ENCODE measurements at regions not wholly inside any gene's neighbourhood (a gene's known extent, or its start where the extent isn't known, plus 50 kb on each side); places are given as distances from the start of the nearest gene placed in this dataset.

DNA sequence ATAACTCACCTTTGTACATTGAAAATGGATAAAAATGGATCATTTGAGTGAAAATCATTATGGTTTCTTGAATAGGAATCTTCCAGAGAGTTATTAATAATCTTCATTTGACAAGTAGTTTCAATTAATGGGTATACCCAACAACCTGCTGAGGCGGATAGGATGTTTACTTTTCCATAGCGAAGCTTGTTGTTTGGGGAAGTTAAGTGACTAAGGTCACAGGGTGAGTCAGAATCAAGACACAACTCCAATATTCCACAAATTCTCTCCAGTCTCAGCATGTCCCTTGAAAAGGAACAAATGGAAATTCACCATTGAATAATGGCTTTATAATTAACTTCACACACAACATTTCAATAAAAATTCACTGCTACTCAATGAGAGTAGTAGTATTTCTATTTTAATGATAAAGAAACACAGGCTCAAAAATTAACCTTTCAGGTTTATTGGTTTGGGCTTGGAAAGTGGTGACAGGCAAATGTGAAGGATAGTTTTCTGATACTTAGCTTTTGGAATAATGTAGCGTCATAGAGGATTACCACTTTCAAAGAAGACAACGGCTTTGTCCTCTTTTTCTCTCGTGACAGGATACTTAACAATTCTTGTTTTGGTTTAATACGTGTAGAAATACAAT, 211.3 kb downstream of the GPD2 start:
- no peak overlapping the region for H3K27ac ChIP-seq
- TF ChIP-seq FOXP2 (optimal IDR thresholded peaks at IDR 0.05; ENCODE audit: control extremely low read depth, extremely low read length, insufficient read depth) = no peak
- TF ChIP-seq POLR2AphosphoS5 (IDR thresholded peaks at IDR 0.05; ENCODE audit: borderline replicate concordance, low read depth, low read length) = no peak
- no peak for TF ChIP-seq EZH2 (IDR thresholded peaks at IDR 0.05)

DNA sequence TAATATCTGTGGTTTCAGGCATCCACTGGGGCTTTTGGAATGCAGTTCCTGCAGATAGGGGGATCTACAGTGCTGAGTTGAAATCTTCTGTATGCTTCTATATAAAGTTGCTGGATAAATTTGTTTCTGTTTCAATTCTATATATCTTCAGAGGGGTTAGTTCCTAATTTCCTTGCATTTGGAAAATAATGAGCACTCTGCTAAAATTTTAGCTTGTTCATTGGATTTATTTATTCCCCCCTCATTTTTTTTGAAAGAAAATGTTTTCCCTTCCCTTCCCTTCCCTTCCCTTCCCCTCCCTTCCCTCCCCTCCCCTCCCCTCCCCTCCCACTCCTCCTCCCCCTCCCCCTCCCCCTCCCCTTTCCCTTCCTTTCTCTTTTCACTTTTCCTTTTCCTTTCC, 212.3 kb downstream of the GPD2 start:
- Histone ChIP-seq H3K4me3 (no peak overlapping the region), H3K36me3 (ENCODE audit: insufficient read depth, low read length) (no peaks in the 10 kb centered on the region), H3K9me3 (ENCODE audit: low read depth, low read length) (no peaks in the 10 kb centered on the region), H3K9ac (ENCODE audit: insufficient read length) (no peak overlapping the region), H3K27ac (no peak overlapping the region)
- no peak for DNase-seq (ENCODE audit: low read depth, low spot score)
- no peak for TF ChIP-seq FOXP2 (optimal IDR thresholded peaks at IDR 0.05; ENCODE audit: control extremely low read depth, extremely low read length, insufficient read depth)
- no peak for TF ChIP-seq POLR2AphosphoS5 (IDR thresholded peaks at IDR 0.05; ENCODE audit: borderline replicate concordance, low read depth, low read length)
- no peak for TF ChIP-seq EZH2 (IDR thresholded peaks at IDR 0.05)

More for the DNA sequence above, 211.3 kb downstream of the GPD2 start:
- Histone ChIP-seq H3K36me3 (ENCODE audit: insufficient read depth, low read length) (no peaks in the 10 kb centered on the region), H3K9ac (ENCODE audit: insufficient read length) (no peak overlapping the region), H3K9me3 (ENCODE audit: low read depth, low read length) (no peaks in the 10 kb centered on the region), H3K4me3 (no peak overlapping the region)
- no peak for DNase-seq (ENCODE audit: low read depth, low spot score)

DNA sequence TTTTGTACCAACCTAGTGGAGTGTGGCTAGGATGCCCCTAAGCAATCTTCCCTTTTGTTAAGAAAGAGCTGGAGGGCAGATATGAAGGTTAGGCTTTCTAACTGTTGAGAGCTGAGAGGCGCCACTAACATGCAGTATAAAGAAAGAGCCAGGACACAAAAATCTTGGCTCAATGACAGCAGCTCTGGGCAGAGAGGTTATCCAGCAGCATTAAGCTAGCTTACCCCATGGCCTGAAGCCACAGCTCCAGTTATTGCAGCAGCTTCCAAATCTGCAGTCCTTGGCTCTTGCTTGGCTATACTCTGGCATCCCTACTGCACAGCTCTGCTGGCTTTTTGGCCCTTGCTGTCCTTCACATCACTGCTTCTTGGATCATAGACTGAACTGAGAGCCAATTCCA, 213.4 kb downstream of the GPD2 start:
- no peaks in the 10 kb centered on the region for H3K9me3 ChIP-seq (ENCODE audit: low read depth, low read length)
- no peaks in the 10 kb centered on the region for H3K36me3 ChIP-seq (ENCODE audit: insufficient read depth, low read length)
- no peak for DNase-seq (ENCODE audit: low read depth, low spot score)
- TF ChIP-seq FOXP2 (optimal IDR thresholded peaks at IDR 0.05; ENCODE audit: control extremely low read depth, extremely low read length, insufficient read depth) (no peak), EZH2 (IDR thresholded peaks at IDR 0.05) (no peak), POLR2AphosphoS5 (IDR thresholded peaks at IDR 0.05; ENCODE audit: borderline replicate concordance, low read depth, low read length) (no peak)
- no peak overlapping the region for H3K9ac ChIP-seq (ENCODE audit: insufficient read length)
- H3K4me3 ChIP-seq = no peak overlapping the region
- H3K27ac ChIP-seq = no peak overlapping the region

GRCh38 chr2:156652691-156653090, 216.5 kb downstream of the GPD2 start:
- H3K4me3 ChIP-seq = no peak overlapping the region
- H3K27ac ChIP-seq = no peak overlapping the region
- H3K36me3 ChIP-seq (ENCODE audit: insufficient read depth, low read length) = no peaks in the 10 kb centered on the region
- H3K9ac ChIP-seq (ENCODE audit: insufficient read length) = no peak overlapping the region
- no peak for DNase-seq (ENCODE audit: low read depth, low spot score)
- TF ChIP-seq FOXP2 (optimal IDR thresholded peaks at IDR 0.05; ENCODE audit: control extremely low read depth, extremely low read length, insufficient read depth) = no peak
- TF ChIP-seq EZH2 (IDR thresholded peaks at IDR 0.05) = no peak
- no peak for TF ChIP-seq POLR2AphosphoS5 (IDR thresholded peaks at IDR 0.05; ENCODE audit: borderline replicate concordance, low read depth, low read length)
- H3K9me3 ChIP-seq (ENCODE audit: low read depth, low read length) = no peaks in the 10 kb centered on the region

DNA sequence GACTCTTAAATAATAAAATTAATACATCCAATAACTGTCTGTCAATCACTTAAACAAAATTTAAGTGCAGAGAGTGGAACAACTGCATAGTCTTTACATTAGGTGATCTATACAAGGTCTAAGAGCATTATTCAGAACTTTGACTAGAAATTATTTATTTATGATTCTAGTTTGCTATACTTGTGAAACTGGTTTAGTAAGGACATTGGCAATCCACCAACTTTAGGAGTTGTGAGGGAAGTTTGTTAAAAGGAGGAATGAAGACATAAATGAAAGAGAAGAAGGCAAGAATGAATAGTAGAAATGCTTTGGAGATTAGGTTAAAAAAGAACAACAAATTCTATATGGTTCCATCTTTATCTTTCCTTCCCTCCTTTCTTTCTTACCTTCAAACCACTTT, 217.5 kb downstream of the GPD2 start:
- TF ChIP-seq EZH2 (IDR thresholded peaks at IDR 0.05) = no peak
- no peak for TF ChIP-seq POLR2AphosphoS5 (IDR thresholded peaks at IDR 0.05; ENCODE audit: borderline replicate concordance, low read depth, low read length)
- no peak for TF ChIP-seq FOXP2 (optimal IDR thresholded peaks at IDR 0.05; ENCODE audit: control extremely low read depth, extremely low read length, insufficient read depth)
- Histone ChIP-seq H3K4me3 (no peak overlapping the region), H3K36me3 (ENCODE audit: insufficient read depth, low read length) (no peaks in the 10 kb centered on the region), H3K9me3 (ENCODE audit: low read depth, low read length) (no peaks in the 10 kb centered on the region), H3K27ac (no peak overlapping the region), H3K9ac (ENCODE audit: insufficient read length) (no peak overlapping the region)
- DNase-seq (ENCODE audit: low read depth, low spot score) = no peak

GRCh38 chr2:156657809-156658208, 221.6 kb downstream of the GPD2 start:
- Histone ChIP-seq H3K9me3 (ENCODE audit: low read depth, low read length) (no peaks in the 10 kb centered on the region), H3K27ac (no peak overlapping the region), H3K36me3 (ENCODE audit: insufficient read depth, low read length) (no peaks in the 10 kb centered on the region), H3K9ac (ENCODE audit: insufficient read length) (no peak overlapping the region), H3K4me3 (no peak overlapping the region)
- DNase-seq (ENCODE audit: low read depth, low spot score) = no peak
- TF ChIP-seq FOXP2 (optimal IDR thresholded peaks at IDR 0.05; ENCODE audit: control extremely low read depth, extremely low read length, insufficient read depth) (no peak), EZH2 (IDR thresholded peaks at IDR 0.05) (no peak), POLR2AphosphoS5 (IDR thresholded peaks at IDR 0.05; ENCODE audit: borderline replicate concordance, low read depth, low read length) (no peak)

- Histone ChIP-seq H3K9me3 (ENCODE audit: low read depth, low read length) (no peaks in the 10 kb centered on the region), H3K9ac (ENCODE audit: insufficient read length) (no peak overlapping the region), H3K4me3 (no peak overlapping the region), H3K27ac (no peak overlapping the region), H3K36me3 (ENCODE audit: insufficient read depth, low read length) (no peaks in the 10 kb centered on the region)
- DNase-seq (ENCODE audit: low read depth, low spot score) = no peak
- TF ChIP-seq EZH2 (IDR thresholded peaks at IDR 0.05) = no peak
- no peak for TF ChIP-seq POLR2AphosphoS5 (IDR thresholded peaks at IDR 0.05; ENCODE audit: borderline replicate concordance, low read depth, low read length)
- no peak for TF ChIP-seq FOXP2 (optimal IDR thresholded peaks at IDR 0.05; ENCODE audit: control extremely low read depth, extremely low read length, insufficient read depth)
These were observed 223.5 kb downstream of the GPD2 start for GRCh38 chr2:156659694-156660093.

GRCh38 chr2:156663757-156664409, 227.7 kb downstream of the GPD2 start:
- Histone ChIP-seq H3K4me3 (no peak overlapping the region), H3K36me3 (ENCODE audit: insufficient read depth, low read length) (no peaks in the 10 kb centered on the region), H3K9me3 (ENCODE audit: low read depth, low read length) (no peaks in the 10 kb centered on the region; the same call in 1 of the 2 replicates), H3K27ac (no peak overlapping the region), H3K9ac (ENCODE audit: insufficient read length) (no peak overlapping the region)
- no peak for DNase-seq (ENCODE audit: low read depth, low spot score)
- no peak for TF ChIP-seq EZH2 (IDR thresholded peaks at IDR 0.05)
- TF ChIP-seq POLR2AphosphoS5 (IDR thresholded peaks at IDR 0.05; ENCODE audit: borderline replicate concordance, low read depth, low read length) = no peak
- TF ChIP-seq FOXP2 (optimal IDR thresholded peaks at IDR 0.05; ENCODE audit: control extremely low read depth, extremely low read length, insufficient read depth) = no peak

Data from SK-N-MC (cell line).